ENCODE measurements at regions not wholly inside any gene's neighbourhood (a gene's known extent, or its start where the extent isn't known, plus 50 kb on each side); places are given as distances from the start of the nearest gene placed in this dataset.

DNA sequence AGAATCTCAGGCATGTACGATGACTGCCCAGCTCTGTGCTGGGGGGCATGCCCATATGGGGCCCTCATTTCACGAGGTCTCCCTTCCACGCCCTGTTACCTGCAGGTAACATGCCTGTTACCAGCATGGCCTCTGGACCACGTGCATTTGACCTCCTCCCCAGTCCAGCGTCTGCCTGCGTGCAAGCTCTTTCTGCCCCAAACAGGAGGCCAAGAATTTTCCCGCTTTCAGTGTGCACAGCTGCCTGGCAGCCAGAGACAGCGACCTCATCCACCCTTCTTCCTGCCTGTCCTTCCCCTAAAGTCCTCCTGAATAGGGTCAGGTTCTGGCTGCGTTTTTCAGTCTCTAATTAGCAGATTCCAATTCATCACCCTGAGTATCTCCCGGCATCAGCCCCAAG, 306.5 kb upstream of the ZFHX3 start:
- no peak for DNase-seq
- Histone ChIP-seq H3K36me3 (no peaks in the 10 kb centered on the region), H3K4me3 (no peak overlapping the region), H3K27ac (no peak overlapping the region), H3K9me3 (no peaks in the 10 kb centered on the region), H3K27me3 (replicated peaks in 1 of 7) (no peaks in the 10 kb centered on the region), H3K4me1 (no peaks in the 10 kb centered on the region)
- intact Hi-C loops (cut with DNase I; ENCODE audit: low total_unique reads), result no loop called here
- TF ChIP-seq, protein P1, sequence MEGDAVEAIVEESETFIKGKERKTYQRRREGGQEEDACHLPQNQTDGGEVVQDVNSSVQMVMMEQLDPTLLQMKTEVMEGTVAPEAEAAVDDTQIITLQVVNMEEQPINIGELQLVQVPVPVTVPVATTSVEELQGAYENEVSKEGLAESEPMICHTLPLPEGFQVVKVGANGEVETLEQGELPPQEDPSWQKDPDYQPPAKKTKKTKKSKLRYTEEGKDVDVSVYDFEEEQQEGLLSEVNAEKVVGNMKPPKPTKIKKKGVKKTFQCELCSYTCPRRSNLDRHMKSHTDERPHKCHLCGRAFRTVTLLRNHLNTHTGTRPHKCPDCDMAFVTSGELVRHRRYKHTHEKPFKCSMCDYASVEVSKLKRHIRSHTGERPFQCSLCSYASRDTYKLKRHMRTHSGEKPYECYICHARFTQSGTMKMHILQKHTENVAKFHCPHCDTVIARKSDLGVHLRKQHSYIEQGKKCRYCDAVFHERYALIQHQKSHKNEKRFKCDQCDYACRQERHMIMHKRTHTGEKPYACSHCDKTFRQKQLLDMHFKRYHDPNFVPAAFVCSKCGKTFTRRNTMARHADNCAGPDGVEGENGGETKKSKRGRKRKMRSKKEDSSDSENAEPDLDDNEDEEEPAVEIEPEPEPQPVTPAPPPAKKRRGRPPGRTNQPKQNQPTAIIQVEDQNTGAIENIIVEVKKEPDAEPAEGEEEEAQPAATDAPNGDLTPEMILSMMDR (IDR thresholded peaks at IDR 0.05 in 8 of 11, conservative IDR thresholded peaks at IDR 0.05 in 3 of 11), result no peak
- TF ChIP-seq POLR2A (IDR thresholded peaks at IDR 0.05) (no peak), POLR2AphosphoS5 (IDR thresholded peaks at IDR 0.05) (no peak)
- 42 to 53% (median 46%) methylated on average over 8 to 10 of the region's 10 CpGs for WGBS, 5 donors

DNA sequence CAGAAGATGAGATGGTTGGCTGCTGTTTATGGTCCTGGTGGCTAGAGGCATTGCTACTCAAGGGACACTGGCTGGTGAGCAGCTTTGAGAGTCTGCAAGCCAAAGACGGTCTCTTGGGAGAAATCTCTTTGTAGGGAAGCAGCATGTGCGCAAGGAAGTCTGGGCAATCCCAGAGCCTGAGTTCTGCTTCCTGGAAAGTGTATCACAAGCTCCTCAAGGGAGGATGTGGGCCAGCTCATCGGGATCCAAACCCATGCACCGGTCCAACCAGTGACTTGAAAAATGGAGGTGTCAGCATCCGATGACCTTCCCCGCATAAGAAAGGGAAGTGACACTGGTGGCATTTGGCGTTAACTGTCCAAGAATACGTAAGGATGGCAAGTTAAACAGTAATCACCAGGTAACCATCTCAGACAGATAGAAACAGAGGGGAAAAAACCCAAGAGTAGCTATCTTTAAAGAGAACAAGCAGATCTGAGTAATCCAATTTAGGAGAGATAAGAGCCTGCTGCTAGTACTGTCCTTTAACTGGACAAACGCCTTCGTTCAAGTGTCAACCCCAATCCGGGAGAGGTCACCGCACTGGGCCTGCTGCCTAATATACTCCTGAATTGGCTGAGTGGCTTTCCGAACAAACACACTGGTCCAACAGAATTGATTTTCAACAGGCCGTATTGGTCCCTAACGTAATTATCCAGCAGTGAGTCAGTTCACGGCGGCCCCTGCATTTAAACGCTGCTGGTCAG, 303.0 kb upstream of the ZFHX3 start:
- 78 to 88% (median 87%) methylated on average over 18 of the region's 18 CpGs for WGBS, 5 donors
- intact Hi-C loops (cut with DNase I; ENCODE audit: low total_unique reads), result no loop called here
- TF ChIP-seq, protein P1 (IDR thresholded peaks at IDR 0.05 in 8 of 11, conservative IDR thresholded peaks at IDR 0.05 in 3 of 11), result no peak
- TF ChIP-seq POLR2A (IDR thresholded peaks at IDR 0.05) (no peak), POLR2AphosphoS5 (IDR thresholded peaks at IDR 0.05) (no peak)
- Histone ChIP-seq H3K4me3 (no peak overlapping the region), H3K27me3 (replicated peaks in 1 of 7) (no peaks in the 10 kb centered on the region), H3K4me1 (no peaks in the 10 kb centered on the region), H3K27ac (no peak overlapping the region), H3K36me3 (no peaks in the 10 kb centered on the region), H3K9me3 (no peaks in the 10 kb centered on the region)
- no peak for DNase-seq

DNA sequence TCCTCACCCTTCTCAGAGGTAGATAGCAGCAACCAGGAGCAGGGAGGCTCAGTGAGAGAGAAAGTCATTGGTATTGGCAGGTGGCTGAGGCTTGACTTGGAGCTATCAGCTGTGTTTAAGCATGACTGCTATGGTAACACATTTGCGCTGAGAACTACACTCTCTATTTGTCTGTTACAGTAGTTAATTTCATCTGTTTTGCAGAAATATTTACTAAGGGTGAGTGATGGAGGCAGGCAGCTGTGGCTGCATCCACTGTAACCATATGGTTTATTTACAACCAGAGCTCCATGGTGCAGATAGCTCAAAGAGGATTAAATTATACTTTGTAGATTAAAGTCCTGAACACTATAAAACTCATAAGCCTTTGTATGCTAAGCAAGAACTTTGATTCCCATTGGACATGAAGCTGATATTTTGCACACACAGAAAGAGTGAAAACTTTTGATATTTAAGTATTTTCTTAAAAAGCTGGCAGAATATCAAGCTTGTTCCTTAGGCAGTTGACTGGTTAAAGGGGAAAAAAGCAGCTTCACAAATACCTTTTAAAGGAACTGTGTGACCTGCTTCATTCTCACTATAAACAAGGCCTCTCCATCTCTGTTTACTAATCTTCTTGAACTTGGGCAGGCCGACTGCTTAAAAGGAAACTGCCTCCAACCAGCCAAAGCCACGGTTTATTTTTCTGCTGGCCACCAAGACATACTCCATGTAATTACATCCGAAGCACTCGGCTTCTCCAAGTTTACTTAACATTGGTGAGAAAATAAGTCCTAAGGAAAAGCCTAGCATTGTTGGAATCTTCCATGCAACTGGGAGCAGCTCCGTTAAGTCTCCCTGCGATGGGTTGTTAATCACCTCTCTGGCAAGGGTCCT, 299.8 kb upstream of the ZFHX3 start:
- DNase-seq, result no peak
- WGBS, 5 donors, result 72 to 83% (median 78%) methylated on average over 7 of the region's 7 CpGs
- no peak for TF ChIP-seq POLR2A (IDR thresholded peaks at IDR 0.05)
- TF ChIP-seq, protein P1 (IDR thresholded peaks at IDR 0.05 in 8 of 11, conservative IDR thresholded peaks at IDR 0.05 in 3 of 11), result no peak
- TF ChIP-seq POLR2AphosphoS5 (IDR thresholded peaks at IDR 0.05), result no peak
- intact Hi-C loops (cut with DNase I; ENCODE audit: low total_unique reads), result no loop called here
- Histone ChIP-seq H3K27me3 (replicated peaks in 1 of 7) (no peaks in the 10 kb centered on the region), H3K9me3 (no peaks in the 10 kb centered on the region), H3K4me1 (no peaks in the 10 kb centered on the region), H3K4me3 (no peak overlapping the region), H3K36me3 (no peaks in the 10 kb centered on the region), H3K27ac (no peak overlapping the region)

DNA sequence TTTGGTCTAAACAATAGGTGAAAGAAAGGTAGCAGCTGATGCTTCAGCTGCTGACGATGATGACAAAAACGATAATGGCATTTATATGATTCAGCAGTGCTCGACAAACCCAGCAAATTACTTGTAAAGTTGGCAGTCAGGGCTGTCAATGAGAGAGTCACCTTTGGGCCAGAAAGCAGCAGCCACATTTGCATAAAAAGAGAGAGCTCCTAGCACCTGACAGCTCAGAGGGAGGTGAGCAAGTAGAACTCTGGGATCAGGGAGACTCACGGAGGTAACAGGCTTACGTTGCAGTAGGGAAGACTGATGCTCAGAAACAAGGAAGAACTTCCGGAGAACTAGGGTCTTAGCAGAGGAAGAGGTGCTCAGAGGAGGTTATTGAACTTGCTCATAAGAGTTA, 291.9 kb upstream of the ZFHX3 start:
- no peak for TF ChIP-seq POLR2AphosphoS5 (IDR thresholded peaks at IDR 0.05)
- no peaks in the 10 kb centered on the region for H3K4me1 ChIP-seq
- no peak overlapping the region for H3K27ac ChIP-seq
- peaks cover 0 to 6% (median 0%) of the 10 kb centered on the region in 7 donors for H3K27me3 ChIP-seq (replicated peaks in 1 of 7)
- H3K4me3 ChIP-seq, result no peak overlapping the region
- H3K9me3 ChIP-seq, result no peaks in the 10 kb centered on the region
- DNase-seq, result no peak
- intact Hi-C loops (cut with DNase I; ENCODE audit: low total_unique reads), result no loop called here
- 82 to 89% (median 85%) methylated on average over 6 of the region's 6 CpGs for WGBS, 5 donors
- H3K36me3 ChIP-seq, result no peaks in the 10 kb centered on the region

Measured in spleen (tissue), 11 donors.